ENCODE measurements at regions not wholly inside any gene's neighbourhood (a gene's known extent, or its start where the extent isn't known, plus 50 kb on each side); places are given as distances from the start of the nearest gene placed in this dataset.
A peak's percentile ranks its signal among the peaks of the same experiment; 100 is the strongest.

DNA sequence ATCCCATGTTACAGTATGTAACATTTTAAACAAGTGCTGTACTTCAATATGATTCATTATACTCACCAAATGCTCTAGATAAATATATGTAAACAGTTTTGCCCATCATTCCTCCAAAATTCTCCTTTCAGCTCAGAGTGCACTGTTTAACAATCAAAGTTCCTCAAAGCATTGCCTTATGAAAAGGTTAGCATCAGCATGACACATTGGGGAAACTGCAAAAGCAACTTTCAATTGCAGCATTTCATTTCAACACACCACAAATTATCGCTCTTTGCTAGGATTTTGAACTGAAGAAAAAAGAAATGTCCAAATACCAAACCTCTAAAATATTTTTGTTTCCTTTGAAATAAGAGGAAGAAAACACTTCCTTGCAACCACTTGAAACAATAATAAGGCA lies 413.2 kb downstream of the FLRT2 start:
- no peak for DNase-seq

DNA sequence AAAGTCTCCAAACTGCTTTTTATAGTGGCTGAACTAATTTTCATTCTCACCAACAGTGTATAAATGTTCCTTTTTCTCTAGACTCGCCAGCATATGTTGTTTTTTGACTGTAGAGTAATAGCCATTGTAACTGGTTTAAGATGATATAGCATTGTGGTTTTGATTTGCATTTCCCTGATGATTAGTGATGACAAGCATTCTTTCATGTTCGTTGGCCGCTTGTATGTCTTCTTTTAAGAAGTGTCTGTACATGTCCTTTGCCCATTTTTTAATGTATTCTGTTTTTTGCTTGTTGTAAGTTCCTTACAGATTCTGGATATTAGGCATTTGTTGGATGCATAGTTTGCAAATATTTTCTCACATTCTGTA lies 404.9 kb downstream of the FLRT2 start:
- DNase-seq: peak; percentile 37

DNA sequence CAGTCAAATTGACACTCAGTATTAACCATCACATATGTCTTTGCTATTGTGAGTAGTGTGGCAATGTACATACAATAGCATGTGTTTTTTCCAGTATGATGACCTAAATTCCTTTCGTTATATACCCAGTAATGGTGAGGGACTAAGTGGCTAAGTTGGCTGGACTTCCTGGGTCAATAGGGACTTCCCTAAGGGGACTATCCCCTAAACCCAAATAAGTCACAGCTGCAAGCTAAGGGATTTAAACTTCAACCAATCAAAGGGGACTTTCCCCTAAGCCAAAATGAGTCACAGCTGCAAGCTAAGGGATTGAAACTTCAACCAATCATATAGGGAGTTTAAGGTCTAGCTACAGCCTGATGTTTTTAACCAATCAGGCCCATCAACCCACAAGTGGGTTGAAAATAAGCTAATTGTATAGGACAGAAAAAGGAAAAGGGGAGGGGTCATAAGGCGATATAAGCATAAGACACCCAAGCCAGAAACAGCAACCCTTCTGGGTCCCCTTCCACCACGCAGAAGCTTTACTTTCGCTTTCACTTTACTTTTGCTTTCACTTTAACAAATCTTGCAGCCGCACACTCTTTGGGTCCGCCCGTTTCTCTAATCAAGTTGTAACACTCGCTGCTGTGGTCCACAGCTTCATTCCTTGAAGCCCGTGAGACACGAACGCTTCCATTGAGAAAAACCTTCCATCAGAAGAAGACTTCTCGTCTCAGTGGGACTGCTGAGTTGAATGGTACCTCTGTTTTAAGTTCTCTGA lies 404.4 kb downstream of the FLRT2 start:
- DNase-seq: peak; percentile 51

DNA sequence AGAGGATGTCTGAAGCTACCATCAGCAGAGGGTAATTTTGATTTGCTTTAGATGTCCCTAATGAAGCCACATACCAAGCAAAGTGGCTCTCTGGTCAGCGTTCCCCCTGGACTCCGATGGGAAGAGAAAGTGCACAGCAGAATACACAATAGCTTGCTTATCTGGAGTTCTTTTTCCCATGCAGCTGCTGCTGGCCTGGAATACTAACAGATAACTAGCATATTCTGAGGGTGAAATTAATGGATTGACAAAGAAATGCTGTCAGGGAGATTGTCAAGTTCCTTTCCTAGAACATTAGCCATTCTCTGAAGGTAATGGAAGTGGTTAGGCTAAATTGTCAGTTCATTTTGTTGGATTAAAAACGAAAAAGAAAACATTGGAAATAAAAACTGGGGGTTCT lies 391.3 kb downstream of the FLRT2 start:
- DNase-seq: no peak

DNA sequence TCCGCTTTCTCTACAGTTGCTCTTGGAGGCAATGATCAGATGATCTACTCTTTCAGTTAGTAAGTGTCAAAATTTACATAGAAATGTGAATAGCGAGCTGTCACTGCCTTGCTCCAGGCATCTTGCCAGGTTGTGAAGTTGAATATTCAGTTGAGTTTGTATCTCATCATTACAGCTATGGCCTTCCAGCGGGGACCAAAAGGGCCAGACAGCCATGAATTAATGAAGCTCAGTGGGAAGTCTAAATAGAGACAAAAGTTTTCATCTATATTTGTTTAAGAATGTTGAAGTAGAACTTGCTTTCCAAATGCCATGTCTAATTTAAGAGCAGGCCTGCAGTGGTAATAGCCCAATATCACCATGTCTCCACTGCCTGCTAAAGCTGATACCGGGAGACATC lies 387.8 kb downstream of the FLRT2 start:
- no peak for DNase-seq

DNA sequence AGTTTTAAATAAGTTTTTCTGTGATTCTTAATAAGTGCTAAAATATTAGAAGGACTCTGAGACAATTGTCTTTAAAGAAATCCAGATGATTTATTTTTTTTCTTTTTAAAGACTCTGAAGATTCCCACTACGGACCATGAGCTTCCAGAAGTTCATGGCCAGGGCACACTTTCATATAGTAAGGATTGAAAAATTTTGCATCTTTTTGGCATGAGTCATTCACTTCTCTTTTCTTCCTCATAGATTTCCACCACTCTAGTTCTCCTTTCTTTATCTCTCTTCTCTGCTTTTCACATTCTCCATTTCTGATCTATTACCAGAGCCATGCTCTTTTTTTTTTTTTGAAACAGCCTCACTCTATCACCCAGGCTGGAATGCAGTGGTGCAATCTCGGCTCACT lies 385.8 kb downstream of the FLRT2 start:
- peak; percentile 56 for DNase-seq

DNA sequence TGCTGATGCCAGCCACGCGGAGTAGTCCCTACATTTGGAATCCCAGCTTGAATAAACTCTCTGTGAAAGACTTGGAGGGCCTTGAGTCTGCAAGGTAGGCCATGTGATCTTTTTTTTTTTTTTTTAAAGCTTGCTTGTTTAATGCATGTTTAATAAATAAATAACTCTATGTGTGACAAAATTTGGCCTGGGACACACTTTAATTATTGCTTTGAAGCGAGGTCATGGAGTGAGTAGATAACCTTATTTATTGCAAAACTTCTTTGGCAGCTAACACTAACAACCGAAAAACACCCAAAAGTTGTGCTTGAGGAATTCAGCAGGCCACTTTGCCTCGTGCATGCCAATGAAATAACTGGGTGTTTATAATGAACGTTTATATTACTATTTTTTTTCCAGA lies 382.2 kb downstream of the FLRT2 start:
- DNase-seq: no peak

DNA sequence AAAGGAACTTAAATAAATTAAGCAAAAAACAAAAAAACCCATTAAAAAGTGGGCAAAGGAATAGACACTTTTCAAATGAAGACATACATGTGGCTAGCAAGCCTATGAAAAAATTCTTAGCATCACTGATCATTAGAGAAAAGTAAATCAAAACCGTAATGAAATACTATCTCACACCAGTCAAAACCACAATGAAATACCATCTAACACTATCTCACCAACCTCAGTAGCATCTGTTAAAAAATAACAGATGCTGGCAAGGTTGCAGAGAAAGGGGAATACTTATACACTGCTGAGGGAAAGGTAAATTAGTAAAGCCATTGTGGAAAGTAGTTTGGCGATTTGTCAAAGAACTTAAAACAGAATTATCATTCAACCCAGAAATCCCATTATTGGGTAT lies 381.1 kb downstream of the FLRT2 start:
- no peak for DNase-seq

DNA sequence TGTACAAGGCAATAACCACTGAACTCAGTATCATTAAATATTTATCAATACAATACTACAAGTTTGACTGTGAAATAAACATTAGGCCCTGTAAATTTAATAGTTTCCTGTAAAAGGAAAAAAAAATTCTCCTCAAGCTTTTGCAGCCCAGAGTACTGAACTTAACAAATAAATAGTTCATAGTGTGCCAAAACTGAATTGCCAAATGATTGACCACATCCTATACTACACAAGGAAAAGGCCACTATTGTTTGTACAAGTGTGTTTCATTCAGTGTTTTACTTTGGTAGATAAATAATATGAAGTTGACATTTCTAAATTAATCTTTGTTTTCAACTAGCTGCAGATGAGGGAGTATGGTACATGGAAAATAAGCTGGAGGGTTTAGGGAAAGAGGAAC lies 379.6 kb downstream of the FLRT2 start:
- DNase-seq: peak; percentile 26

DNA sequence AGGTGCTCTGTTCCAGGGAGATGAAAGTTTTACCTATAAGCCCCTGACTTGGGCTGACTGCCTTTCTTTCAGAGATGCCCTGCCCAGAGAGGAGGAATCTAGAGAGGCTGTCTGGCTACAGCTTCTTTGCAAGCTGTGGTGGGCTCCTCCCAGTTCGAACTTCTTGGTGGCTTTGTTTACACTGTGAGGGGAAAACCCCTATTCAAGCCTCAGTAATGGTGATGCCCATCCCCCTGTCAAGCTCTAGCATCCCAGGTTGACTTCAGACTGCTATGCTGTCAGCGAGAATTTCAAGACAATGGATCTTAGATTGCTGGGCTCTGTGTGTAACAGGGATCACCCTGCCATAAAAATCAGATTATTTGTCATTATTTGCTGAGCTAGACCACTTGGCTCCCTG lies 377.6 kb downstream of the FLRT2 start:
- no peak for DNase-seq

DNA sequence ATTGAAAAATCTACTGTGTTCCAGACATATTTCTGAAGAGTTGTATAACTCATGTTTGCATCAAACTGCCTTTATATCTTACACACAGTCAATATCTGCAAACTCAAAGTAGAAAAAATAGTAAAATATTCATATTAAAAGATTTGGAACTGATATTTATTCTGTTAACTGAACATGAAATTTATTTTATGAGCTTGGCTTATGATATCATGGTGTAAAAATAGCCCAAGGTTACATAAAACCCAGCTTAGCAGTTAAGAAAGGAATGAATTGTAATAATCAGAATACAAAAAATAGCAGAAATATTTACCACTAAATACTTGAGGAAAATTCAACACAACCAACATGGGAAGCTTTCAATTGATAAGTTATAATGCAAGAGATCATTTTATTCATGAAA lies 367.9 kb downstream of the FLRT2 start:
- no peak for DNase-seq

DNA sequence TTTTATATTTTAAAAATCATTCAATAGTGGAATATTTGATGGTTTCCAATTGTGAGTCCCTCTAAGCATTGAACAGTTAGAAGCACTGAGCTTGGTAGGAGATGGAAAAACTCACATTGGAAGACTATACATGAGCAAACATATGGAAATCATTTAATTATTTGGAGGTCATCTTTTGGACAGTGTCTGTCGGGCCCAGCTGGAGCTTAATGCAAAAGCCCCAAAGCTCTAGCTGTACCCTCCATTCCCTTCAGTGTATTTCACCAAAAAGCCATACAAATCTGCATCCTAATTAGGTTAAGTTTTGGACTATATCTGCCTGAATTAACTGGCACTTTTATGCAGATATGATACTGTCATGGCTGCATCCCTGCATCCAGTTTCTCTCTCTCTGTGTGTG lies 365.7 kb downstream of the FLRT2 start:
- no peak for DNase-seq

DNA sequence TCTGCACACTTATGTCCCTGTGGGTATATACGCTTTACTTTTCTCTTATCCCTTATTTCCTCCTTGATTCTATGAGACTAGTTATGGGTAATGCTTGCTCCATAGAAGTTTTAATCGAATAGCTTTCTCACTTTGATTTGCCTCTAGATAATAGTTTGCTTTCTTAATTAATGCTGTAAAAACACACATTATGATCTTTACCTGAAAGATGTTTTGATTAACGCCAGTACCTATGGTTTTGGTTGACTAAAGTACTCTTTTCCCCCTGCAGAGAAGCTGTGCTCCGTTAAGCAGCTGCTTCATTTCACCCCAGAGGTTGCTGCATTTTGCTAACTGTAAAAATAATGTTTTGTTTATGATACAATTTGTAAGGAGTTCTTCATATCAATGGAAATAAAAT lies 362.3 kb downstream of the FLRT2 start:
- DNase-seq: no peak

DNA sequence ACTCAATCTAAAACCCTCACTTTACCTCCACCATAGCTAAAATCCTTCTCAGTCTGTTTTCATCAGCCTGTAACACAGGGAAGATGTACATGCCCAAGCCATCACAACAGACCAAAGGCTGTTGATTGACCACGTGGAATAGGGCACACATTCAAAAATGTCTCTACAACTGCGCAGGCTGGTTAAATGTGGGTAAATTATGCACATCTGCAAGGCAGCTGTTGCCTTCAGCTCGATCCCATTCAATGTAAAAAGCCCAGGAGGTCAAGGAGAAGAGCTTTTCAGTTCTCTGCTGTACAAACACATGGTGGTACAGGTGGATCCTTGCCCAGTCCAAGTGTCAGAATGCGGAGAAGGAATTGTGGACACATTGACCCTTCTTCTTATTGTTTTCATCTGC lies 354.0 kb downstream of the FLRT2 start:
- DNase-seq: no peak

DNA sequence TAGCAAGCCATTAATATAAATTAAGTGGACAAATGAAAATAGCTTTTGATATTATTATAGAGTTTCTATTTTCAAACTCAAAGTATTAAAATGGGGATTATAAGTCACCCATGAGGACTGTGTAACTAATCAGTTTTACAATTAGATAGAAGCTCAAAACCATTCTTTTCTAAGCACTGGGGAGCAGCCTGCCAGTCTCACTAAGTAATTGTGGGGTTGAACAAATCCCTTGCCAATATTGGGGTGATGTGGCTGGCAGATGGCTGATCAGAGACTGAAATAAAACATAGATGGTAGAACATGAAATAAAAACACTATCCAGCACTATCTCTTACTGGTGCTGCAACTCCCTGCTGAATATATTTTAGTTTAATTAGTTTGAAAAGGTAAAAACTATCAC lies 353.2 kb downstream of the FLRT2 start:
- DNase-seq: no peak

DNA sequence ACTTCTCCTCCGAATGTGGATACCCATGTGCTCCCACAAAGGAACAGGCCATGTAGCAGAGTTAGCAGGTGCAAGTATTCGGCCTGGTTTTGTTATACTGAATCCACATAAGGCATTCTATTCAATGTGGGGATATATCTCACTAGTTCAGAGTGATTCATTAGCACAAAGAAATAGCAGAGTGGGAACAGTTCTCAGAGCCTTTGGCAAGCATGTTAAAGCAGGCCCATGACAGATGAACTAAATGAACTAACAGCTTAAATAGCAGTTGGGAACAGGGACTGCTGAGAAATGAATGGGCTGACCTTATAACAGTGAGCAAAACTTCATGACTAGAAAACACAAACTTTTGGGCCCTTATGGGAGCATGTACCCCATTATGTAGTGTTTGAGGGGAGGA lies 352.0 kb downstream of the FLRT2 start:
- no peak for DNase-seq

DNA sequence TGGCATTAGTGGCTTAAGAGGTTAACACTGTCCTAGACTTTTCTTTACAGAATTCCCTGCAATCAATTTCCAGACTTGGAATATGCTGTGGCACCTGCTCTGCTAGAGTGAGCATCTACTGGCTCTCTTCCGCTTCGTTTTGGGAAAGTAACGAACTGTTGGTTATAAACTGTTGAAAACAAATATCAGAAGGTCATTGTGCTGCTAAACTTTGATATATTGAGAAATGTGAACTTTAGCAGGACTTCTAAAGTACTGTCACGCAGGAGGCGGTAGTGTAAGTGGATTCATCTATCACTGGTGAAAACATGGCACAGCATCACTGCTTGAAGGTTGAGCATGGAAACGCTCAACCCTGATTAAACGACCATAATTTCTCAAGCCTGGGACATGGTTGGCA lies 348.9 kb downstream of the FLRT2 start:
- DNase-seq: no peak

DNA sequence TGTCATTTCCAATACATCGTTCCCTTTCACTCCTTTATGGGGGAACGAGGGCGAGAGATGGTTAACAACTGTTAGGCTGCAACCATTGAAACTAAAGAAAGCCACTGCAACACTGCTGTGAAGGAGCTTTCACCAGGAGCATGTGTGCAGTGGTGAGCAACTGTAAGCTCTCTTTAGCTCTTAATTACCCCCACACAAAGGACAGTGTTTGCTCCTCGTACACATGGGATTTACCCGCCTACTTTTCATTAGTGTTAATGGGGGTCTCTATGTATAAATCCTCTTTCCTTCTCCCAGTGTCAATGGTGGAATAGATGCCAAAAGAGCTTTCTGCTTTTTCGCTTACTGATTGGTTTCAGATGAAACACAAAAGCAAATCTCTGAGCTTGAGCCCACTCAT lies 343.1 kb downstream of the FLRT2 start:
- no peak for DNase-seq

DNA sequence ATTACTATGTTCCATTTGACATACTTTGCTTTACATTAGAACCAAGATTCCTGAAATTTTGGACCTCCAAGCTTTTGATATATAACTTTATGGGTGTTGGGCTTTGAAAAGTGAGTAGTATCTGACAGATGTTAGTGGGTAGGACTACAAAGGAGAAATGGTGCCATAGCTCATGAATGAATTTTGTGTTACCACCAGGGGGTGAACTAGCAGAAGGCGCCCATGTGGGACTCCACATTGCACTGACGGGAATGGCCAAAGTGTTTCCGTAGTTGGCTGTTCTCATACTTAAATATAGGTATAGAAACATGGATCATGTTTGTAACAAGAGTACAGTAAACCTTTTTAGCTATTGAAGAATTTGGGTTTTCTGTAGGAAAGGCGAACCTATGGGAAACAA lies 337.5 kb downstream of the FLRT2 start:
- DNase-seq: no peak

DNA sequence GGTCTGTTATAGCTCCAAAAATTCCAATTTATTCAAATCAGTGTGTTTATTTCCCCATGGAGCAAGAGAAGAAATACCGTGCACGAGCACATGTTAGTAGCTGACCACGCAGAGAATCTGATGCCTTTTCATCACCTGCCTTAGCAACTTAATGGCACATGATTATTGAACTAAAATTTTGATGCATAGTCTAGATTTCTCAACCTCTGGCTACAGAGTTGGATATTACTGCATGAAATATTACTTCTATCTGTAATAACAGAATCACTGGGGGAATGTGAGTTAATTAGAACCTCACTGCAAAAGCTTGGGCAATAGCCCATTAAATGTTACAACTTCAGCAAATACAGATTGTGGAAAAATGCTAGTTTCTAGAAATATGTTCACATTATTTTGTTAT lies 335.8 kb downstream of the FLRT2 start:
- DNase-seq: no peak

DNA sequence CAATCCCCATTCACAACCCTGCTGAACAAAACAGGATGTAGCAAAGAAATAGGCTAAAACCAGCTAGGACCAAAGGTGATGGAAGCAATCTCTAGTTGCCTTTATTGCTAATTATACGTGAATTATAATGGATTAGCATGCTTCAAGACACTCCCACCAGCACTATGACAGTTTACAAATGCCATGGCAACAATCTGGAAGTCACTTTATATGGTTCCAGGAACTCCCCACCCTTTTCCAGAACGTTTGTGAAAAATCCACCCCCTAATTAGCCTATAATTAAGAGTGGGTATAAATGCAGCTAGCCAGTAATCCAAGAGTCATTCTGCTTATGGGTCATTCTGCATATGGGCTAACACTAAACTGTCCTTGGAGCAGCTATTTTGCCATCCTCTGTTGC lies 328.7 kb downstream of the FLRT2 start:
- DNase-seq: no peak

DNA sequence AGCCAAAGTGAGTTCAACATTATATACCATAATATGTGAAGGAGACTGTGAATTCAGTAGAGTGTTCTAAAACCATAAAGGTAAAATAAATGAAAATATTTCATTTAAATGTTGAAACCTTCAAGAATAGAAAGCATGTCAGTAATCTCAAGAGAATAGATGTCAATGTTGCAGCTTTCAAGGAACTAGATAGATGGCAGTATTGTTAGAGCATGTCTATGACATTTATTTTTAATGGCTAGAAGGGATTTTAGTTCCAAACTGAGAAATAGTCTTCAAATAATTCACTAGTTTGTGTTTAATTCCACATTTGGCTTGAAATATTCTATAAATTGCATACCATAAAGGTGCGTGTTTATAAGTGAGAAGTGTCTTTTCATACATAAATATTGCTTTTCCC lies 326.5 kb downstream of the FLRT2 start:
- no peak for DNase-seq

DNA sequence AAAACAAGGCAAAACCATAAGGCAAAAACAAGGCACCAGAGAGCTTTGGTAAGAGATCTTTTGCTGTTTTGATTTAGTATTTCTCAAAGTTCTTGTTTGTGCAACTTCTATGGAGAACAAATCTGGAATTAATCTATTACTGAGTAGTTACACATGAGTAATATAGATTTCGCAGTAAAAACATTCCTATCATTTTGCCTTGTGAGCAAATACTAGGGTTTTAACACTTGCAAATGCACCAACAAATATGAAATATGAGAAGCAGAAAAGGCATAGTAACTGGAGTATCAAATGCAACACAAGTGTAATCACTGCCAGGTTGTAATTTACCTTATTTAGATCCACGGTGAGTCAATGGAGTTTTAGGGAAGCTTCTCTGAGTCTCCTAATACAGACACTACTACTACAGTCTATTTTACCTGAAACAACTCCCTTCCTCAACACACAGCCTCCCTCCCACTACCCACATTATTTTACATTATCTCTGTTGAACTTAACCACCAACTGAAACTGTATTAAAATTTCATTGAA lies 324.1 kb downstream of the FLRT2 start:
- DNase-seq: peak; percentile 56

DNA sequence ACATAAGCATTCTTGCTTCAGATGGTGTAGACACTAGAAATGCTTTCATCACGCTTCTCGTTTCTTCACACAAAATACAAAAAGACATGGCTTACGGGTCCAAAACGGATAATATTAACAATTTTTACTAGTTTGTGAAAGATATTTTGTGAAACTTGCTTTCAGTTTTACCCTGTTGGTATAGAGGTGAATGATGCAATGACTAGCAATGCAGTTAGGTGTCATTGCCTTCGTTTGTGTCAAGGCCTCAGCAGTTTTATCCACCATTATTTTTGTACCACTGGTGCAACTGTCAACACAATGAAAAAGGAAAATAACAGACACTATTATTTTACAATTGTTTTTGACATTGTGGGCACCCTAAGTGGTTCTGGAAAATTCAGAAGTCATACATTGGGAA lies 323.0 kb downstream of the FLRT2 start:
- DNase-seq: no peak

DNA sequence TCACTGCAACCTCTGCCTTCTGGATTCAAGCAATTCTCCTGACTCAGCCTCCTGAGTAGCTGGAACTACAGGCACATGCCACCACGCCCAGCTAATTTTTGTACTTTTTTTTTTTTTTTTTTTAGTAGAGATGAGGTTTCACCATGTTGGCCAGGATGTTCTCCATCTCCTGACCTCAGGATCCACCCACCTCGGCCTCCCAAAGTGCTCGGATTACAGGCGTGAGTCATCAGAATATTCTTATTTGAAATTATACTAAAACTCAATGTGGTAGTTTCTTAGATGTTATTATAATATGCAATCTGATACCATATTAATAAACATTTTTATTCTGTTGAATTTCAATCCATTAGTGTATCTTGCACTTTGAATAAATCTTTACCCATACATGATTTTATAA lies 322.2 kb downstream of the FLRT2 start:
- DNase-seq: peak; percentile 33
